ENCODE measurements at regions not wholly inside any gene's neighbourhood (a gene's known extent, or its start where the extent isn't known, plus 50 kb on each side); places are given as distances from the start of the nearest gene placed in this dataset.
"Not testable (repeated sequence)": the region's sequence is repeated elsewhere in the genome, so short reads cannot be mapped to it uniquely, and the experiment has no call there.

- DNase-seq (ENCODE audit: low read depth): no peak
These were observed 127.7 kb upstream of the KIF2A start for GRCh38 chr5:62178258-62178657.

GRCh38 chr5:62182802-62183201 is 123.2 kb upstream of the KIF2A start:
- no peak for DNase-seq (ENCODE audit: low read depth)

- DNase-seq (ENCODE audit: low read depth): no peak
These were observed 122.3 kb upstream of the KIF2A start for GRCh38 chr5:62183727-62184126.

GRCh38 chr5:62184444-62184843 is 121.6 kb upstream of the KIF2A start:
- no peak for DNase-seq (ENCODE audit: low read depth)

GRCh38 chr5:62190173-62190572 is 115.8 kb upstream of the KIF2A start:
- no peak for DNase-seq (ENCODE audit: low read depth)

GRCh38 chr5:62190931-62191330 is 115.1 kb upstream of the KIF2A start:
- no peak for DNase-seq (ENCODE audit: low read depth)

- no peak for DNase-seq (ENCODE audit: low read depth)
These were observed 113.0 kb upstream of the KIF2A start for GRCh38 chr5:62192958-62193357.

- DNase-seq (ENCODE audit: low read depth): not testable (repeated sequence)
These were observed 109.5 kb upstream of the KIF2A start for GRCh38 chr5:62196532-62196931.

GRCh38 chr5:62197697-62198096 is 108.3 kb upstream of the KIF2A start:
- no peak for DNase-seq (ENCODE audit: low read depth)

- DNase-seq (ENCODE audit: low read depth): no peak
These were observed 107.6 kb upstream of the KIF2A start for GRCh38 chr5:62198421-62198820.

- no peak for DNase-seq (ENCODE audit: low read depth)
These were observed 106.0 kb upstream of the KIF2A start for GRCh38 chr5:62199792-62200716.

GRCh38 chr5:62206150-62206829 is 99.7 kb upstream of the KIF2A start:
- DNase-seq (ENCODE audit: low read depth): no peak

- DNase-seq (ENCODE audit: low read depth): no peak
These were observed 97.7 kb upstream of the KIF2A start for GRCh38 chr5:62208218-62208852.

GRCh38 chr5:62211405-62211804 is 94.6 kb upstream of the KIF2A start:
- DNase-seq (ENCODE audit: low read depth): no peak

GRCh38 chr5:62212648-62213047 is 93.4 kb upstream of the KIF2A start:
- DNase-seq (ENCODE audit: low read depth): no peak

- DNase-seq (ENCODE audit: low read depth): no peak
These were observed 91.3 kb upstream of the KIF2A start for GRCh38 chr5:62214701-62215100.

GRCh38 chr5:62216603-62217002 is 89.4 kb upstream of the KIF2A start:
- not testable (repeated sequence) for DNase-seq (ENCODE audit: low read depth)

- DNase-seq (ENCODE audit: low read depth): not testable (repeated sequence)
These were observed 88.9 kb upstream of the KIF2A start for GRCh38 chr5:62217095-62217494.

GRCh38 chr5:62218860-62219259 is 87.1 kb upstream of the KIF2A start:
- DNase-seq (ENCODE audit: low read depth): not testable (repeated sequence)

- not testable (repeated sequence) for DNase-seq (ENCODE audit: low read depth)
These were observed 84.1 kb upstream of the KIF2A start for GRCh38 chr5:62221881-62222280.

- not testable (repeated sequence) for DNase-seq (ENCODE audit: low read depth)
These were observed 83.7 kb upstream of the KIF2A start for GRCh38 chr5:62222305-62222704.

GRCh38 chr5:62223312-62223670 is 82.7 kb upstream of the KIF2A start:
- DNase-seq (ENCODE audit: low read depth): peak; percentile 44

Measured in T-helper 22 cell (primary cell).